Ascending aorta (tissue), 2 donors: ENCODE measurements at regions not wholly inside any gene's neighbourhood (a gene's known extent, or its start where the extent isn't known, plus 50 kb on each side); places are given as distances from the start of the nearest gene placed in this dataset.
"Not testable (repeated sequence)": the region's sequence is repeated elsewhere in the genome, so short reads cannot be mapped to it uniquely, and the experiment has no call there.

Experiments used
- DNase-seq, 2 donors: peaks; one replicate each; pipeline ENCODE4 v3.0.0-alpha.2; 2019; ENCODE audit warnings: low spot score in 2 of 2
- H3K27ac ChIP-seq, 2 donors: fragments of 200-600 bp; sonication (generic); one replicate each; pipeline ENCODE4 v1.5.1; 2016 to 2017; ENCODE audit warnings: mild to moderate bottlenecking in 1 of 2
- H3K27me3 ChIP-seq: fragments of 200-600 bp; sonication (generic); one replicate; pipeline ENCODE4 v1.5.1; 2017
- H3K36me3 ChIP-seq, 2 donors: fragments of 200-600 bp; sonication (generic); one replicate each; pipeline ENCODE4 v1.5.1; 2016
- H3K4me1 ChIP-seq, 2 donors: fragments of 200-600 bp; sonication (generic); one replicate each; pipeline ENCODE4 v1.5.1; 2016 to 2017; ENCODE audit warnings: mild to moderate bottlenecking in 1 of 2
- H3K4me3 ChIP-seq, 2 donors: fragments of 200-600 bp; sonication (generic); one replicate each; pipeline ENCODE4 v1.5.1; 2016 to 2017; ENCODE audit warnings: mild to moderate bottlenecking in 1 of 2
- H3K9me3 ChIP-seq, 2 donors: fragments of 200-600 bp; sonication (generic); one replicate each; pipeline ENCODE4 v1.5.1; 2016
- CTCF ChIP-seq, 3 experiments: fragments of 200-600 bp in 2 of 3; fragments of 450-650 bp in 1 of 3; sonication (generic) in 2 of 3; IDR thresholded peaks; one replicate each; pipeline ENCODE4 v1.5.1; 2016 to 2019; ENCODE audit warnings: antibody characterized with exemption in 3 of 3, mild to moderate bottlenecking in 1 of 3, moderate library complexity in 1 of 3
- intact Hi-C: fragments of 100-400 bp; cut with DNase I; formaldehyde crosslinking; loops from one replicate; pipeline ENCODE4 v1.15.1; 2023

- Histone ChIP-seq H3K4me3 (no peak overlapping the region), H3K27me3 (no peaks in the 10 kb centered on the region), H3K9me3 (no peaks in the 10 kb centered on the region), H3K36me3 (no peaks in the 10 kb centered on the region), H3K4me1 (no peaks in the 10 kb centered on the region), H3K27ac (no peak overlapping the region)
- no peak for DNase-seq
- no peak for TF ChIP-seq CTCF (IDR thresholded peaks at IDR 0.05)
- intact Hi-C loops = no loop called here
Measured at GRCh38 chr9:87406543-87407166, 91.0 kb upstream of the DAPK1 start.

GRCh38 chr9:87410047-87411005, 87.3 kb upstream of the DAPK1 start:
- H3K9me3 ChIP-seq, H3K27me3 ChIP-seq, H3K4me1 ChIP-seq, H3K36me3 ChIP-seq, intact Hi-C loops, H3K4me3 ChIP-seq, DNase-seq, H3K27ac ChIP-seq: not testable (repeated sequence)

GRCh38 chr9:87420884-87421283, 76.8 kb upstream of the DAPK1 start:
- Histone ChIP-seq H3K4me1 (no peaks in the 10 kb centered on the region), H3K9me3 (peaks cover 0 to 6% of the 10 kb centered on the region in 2 donors), H3K4me3 (no peak overlapping the region), H3K36me3 (no peaks in the 10 kb centered on the region), H3K27me3 (no peaks in the 10 kb centered on the region), H3K27ac (no peak overlapping the region)
- no peak for DNase-seq
- no peak for TF ChIP-seq CTCF (IDR thresholded peaks at IDR 0.05)
- intact Hi-C loops = no loop called here

GRCh38 chr9:87421734-87422133, 75.9 kb upstream of the DAPK1 start:
- no peak for TF ChIP-seq CTCF (IDR thresholded peaks at IDR 0.05)
- intact Hi-C loops = no loop called here
- no peak overlapping the region for H3K4me3 ChIP-seq

GRCh38 chr9:87422999-87423398, 74.7 kb upstream of the DAPK1 start:
- no peaks in the 10 kb centered on the region for H3K36me3 ChIP-seq
- peaks cover 0 to 6% of the 10 kb centered on the region in 2 donors for H3K9me3 ChIP-seq
- no peak overlapping the region for H3K27ac ChIP-seq
- H3K4me3 ChIP-seq = no peak overlapping the region
- intact Hi-C loops = no loop called here
- no peak for DNase-seq
- no peaks in the 10 kb centered on the region for H3K4me1 ChIP-seq
- no peak for TF ChIP-seq CTCF (IDR thresholded peaks at IDR 0.05)
- no peaks in the 10 kb centered on the region for H3K27me3 ChIP-seq

More at GRCh38 chr9:87421734-87422133, 75.9 kb upstream of the DAPK1 start:
- no peaks in the 10 kb centered on the region for H3K36me3 ChIP-seq
- peaks cover 0 to 6% of the 10 kb centered on the region in 2 donors for H3K9me3 ChIP-seq
- no peak for DNase-seq
- H3K27ac ChIP-seq = no peak overlapping the region
- no peaks in the 10 kb centered on the region for H3K4me1 ChIP-seq
- no peaks in the 10 kb centered on the region for H3K27me3 ChIP-seq

- DNase-seq, intact Hi-C loops, H3K4me1 ChIP-seq, H3K9me3 ChIP-seq, H3K4me3 ChIP-seq, H3K27me3 ChIP-seq, H3K27ac ChIP-seq, H3K36me3 ChIP-seq: not testable (repeated sequence)
Measured at GRCh38 chr9:87423885-87424284, 73.8 kb upstream of the DAPK1 start.
